DND-41 (cell line): ENCODE measurements at regions not wholly inside any gene's neighbourhood (a gene's known extent, or its start where the extent isn't known, plus 50 kb on each side); places are given as distances from the start of the nearest gene placed in this dataset.
"Not testable (repeated sequence)": the region's sequence is repeated elsewhere in the genome, so short reads cannot be mapped to it uniquely, and the experiment has no call there.

Experiments used
- ATAC-seq: fragments of 200-7000 bp; cut with Tn5 transposase; 3 replicates; pipeline ENCODE4 v1.9.1; 2021; ENCODE audit warnings: low read depth; ENCODE audit not compliant: insufficient read depth
- DNase-seq: peaks from one replicate; pipeline ENCODE4 v3.0.0-alpha.2; 2020
- H2AFZ ChIP-seq: 2 replicates; pipeline ENCODE4 v1.6.0; 2012; ENCODE audit warnings: low read depth, low read length
- H3K27ac ChIP-seq: 2 replicates; pipeline ENCODE4 v1.5.1; 2012; ENCODE audit warnings: low read length, inconsistent platforms
- H3K27me3 ChIP-seq: fragments of 200-600 bp; sonication (generic); 2 replicates; pipeline ENCODE4 v1.6.0; 2012; ENCODE audit warnings: low read length, mild to moderate bottlenecking, inconsistent platforms; ENCODE audit not compliant: insufficient read depth, poor library complexity
- H3K36me3 ChIP-seq: 2 replicates; pipeline ENCODE4 v1.5.1; 2012; ENCODE audit warnings: low read length, inconsistent platforms; ENCODE audit not compliant: insufficient read depth
- H3K4me1 ChIP-seq: 2 replicates; pipeline ENCODE4 v1.5.1; 2012; ENCODE audit warnings: mild to moderate bottlenecking, low read length; ENCODE audit not compliant: insufficient read depth
- H3K4me2 ChIP-seq: 2 replicates; pipeline ENCODE4 v1.6.0; 2012; ENCODE audit warnings: mild to moderate bottlenecking, moderate library complexity, low read length, inconsistent platforms; ENCODE audit not compliant: insufficient read depth
- H3K4me3 ChIP-seq, 2 experiments: fragments of 200-600 bp in 1 of 2; shearing (Covaris generic) in 1 of 2; 2 replicates each; pipeline ENCODE4 v1.5.1; 2012 to 2016; ENCODE audit warnings: inconsistent platforms in 2 of 2, low read length in 2 of 2, mild to moderate bottlenecking in 2 of 2, low read depth in 1 of 2, moderate library complexity in 1 of 2
- H3K79me2 ChIP-seq: 2 replicates; pipeline ENCODE4 v1.6.0; 2012; ENCODE audit warnings: low read length, inconsistent platforms; ENCODE audit not compliant: insufficient read depth
- H3K9ac ChIP-seq: 2 replicates; pipeline ENCODE4 v1.6.0; 2012; ENCODE audit warnings: low read depth, mild to moderate bottlenecking, inconsistent platforms, low read length, moderate library complexity
- H3K9me3 ChIP-seq: 2 replicates; pipeline ENCODE4 v1.5.1; 2012; ENCODE audit warnings: low read length, moderate library complexity, mild to moderate bottlenecking, inconsistent platforms; ENCODE audit not compliant: insufficient read depth, severe bottlenecking
- H4K20me1 ChIP-seq: 2 replicates; pipeline ENCODE4 v1.6.0; 2012; ENCODE audit warnings: low read length; ENCODE audit not compliant: insufficient read depth
- EZH2 ChIP-seq: IDR thresholded peaks from 3 replicates; pipeline ENCODE4 v1.6.1; 2012; ENCODE audit warnings: borderline replicate concordance, low read depth, mild to moderate bottlenecking, moderate library complexity, low read length, inconsistent platforms; ENCODE audit not compliant: severe bottlenecking
- TF ChIP-seq, protein P1 (sequence below): IDR thresholded peaks from 2 replicates; pipeline ENCODE4 v1.5.1; 2012; ENCODE audit warnings: borderline replicate concordance, low read length, moderate library complexity, mild to moderate bottlenecking; ENCODE audit not compliant: poor library complexity, severe bottlenecking; ENCODE audit errors: extremely low read depth

DNA sequence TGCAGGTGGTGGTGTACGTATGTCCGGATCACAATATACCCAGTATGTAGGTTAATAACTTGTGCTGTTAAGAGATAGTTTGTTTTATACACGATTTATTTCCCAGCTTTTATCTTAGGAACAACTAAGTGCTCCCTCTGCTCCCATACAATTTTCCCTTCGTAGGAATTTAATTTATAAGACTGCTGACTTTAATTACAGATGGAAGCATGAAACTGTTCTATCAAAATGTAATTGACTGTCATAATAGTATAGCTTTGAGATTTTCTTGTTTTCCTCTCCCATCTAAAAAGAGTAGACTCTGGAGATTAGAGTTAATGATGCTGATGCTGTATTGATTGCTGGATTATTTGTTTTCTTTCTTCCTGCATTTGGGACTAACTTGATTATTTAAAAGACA, 370.7 kb upstream of the SGO1 start:
- no peak for TF ChIP-seq EZH2
- TF ChIP-seq, protein P1, sequence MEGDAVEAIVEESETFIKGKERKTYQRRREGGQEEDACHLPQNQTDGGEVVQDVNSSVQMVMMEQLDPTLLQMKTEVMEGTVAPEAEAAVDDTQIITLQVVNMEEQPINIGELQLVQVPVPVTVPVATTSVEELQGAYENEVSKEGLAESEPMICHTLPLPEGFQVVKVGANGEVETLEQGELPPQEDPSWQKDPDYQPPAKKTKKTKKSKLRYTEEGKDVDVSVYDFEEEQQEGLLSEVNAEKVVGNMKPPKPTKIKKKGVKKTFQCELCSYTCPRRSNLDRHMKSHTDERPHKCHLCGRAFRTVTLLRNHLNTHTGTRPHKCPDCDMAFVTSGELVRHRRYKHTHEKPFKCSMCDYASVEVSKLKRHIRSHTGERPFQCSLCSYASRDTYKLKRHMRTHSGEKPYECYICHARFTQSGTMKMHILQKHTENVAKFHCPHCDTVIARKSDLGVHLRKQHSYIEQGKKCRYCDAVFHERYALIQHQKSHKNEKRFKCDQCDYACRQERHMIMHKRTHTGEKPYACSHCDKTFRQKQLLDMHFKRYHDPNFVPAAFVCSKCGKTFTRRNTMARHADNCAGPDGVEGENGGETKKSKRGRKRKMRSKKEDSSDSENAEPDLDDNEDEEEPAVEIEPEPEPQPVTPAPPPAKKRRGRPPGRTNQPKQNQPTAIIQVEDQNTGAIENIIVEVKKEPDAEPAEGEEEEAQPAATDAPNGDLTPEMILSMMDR = no peak
- H3K27me3 ChIP-seq = no peaks in the 10 kb centered on the region
- no peak overlapping the region for H3K27ac ChIP-seq
- H3K4me1 ChIP-seq = no peaks in the 10 kb centered on the region
- no peaks in the 10 kb centered on the region for H3K9me3 ChIP-seq
- H2AFZ ChIP-seq = no peak overlapping the region
- no peaks in the 10 kb centered on the region for H4K20me1 ChIP-seq
- H3K36me3 ChIP-seq = no peaks in the 10 kb centered on the region
- no peak for DNase-seq
- H3K9ac ChIP-seq = no peak overlapping the region
- no peak overlapping the region for H3K4me3 ChIP-seq
- ATAC-seq = no peak
- no peak overlapping the region for H3K4me2 ChIP-seq
- no peaks in the 10 kb centered on the region for H3K79me2 ChIP-seq

DNA sequence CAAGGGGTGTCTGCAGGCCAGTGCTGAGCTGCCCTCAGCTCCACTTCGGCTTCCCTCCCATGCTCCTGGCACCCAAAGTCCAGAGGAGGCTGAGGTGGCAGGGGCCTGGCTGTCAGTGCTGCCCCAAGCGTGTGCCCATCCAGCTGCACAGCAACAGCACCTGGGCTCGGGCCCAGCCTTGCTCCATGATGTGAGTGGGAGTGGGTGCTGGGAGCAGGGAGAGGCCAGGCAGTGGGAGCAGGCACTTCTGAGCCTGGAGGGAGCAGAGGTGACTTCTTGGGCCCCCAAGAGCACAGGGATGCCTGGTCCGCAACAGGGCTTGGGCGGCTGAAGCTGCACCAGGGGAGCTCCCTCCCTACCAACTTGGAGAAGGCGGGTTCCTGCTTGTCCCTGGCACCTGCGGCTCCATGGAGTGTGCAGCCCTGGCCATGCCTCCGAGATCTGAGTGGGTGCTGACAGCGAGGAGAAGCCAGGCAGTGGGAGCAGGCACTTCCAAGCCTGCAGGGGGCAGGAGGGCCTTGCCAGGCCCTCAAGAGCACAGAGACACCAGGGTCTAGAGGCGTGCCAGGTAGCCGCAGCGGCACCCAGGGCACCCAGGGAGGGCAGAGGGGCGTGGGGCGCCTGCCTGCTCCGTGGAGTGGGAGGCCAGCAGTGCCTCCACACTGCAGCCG, 366.7 kb upstream of the SGO1 start:
- no peak overlapping the region for H3K27ac ChIP-seq
- DNase-seq = no peak
- H4K20me1 ChIP-seq = no peaks in the 10 kb centered on the region
- H3K9me3 ChIP-seq = no peaks in the 10 kb centered on the region
- no peaks in the 10 kb centered on the region for H3K79me2 ChIP-seq
- H3K4me2 ChIP-seq = no peak overlapping the region
- no peak overlapping the region for H2AFZ ChIP-seq
- no peaks in the 10 kb centered on the region for H3K27me3 ChIP-seq
- no peak overlapping the region for H3K9ac ChIP-seq
- no peaks in the 10 kb centered on the region for H3K36me3 ChIP-seq
- TF ChIP-seq, protein P1 = no peak
- no peak for TF ChIP-seq EZH2
- no peak for ATAC-seq
- no peaks in the 10 kb centered on the region for H3K4me1 ChIP-seq
- H3K4me3 ChIP-seq = no peak overlapping the region

DNA sequence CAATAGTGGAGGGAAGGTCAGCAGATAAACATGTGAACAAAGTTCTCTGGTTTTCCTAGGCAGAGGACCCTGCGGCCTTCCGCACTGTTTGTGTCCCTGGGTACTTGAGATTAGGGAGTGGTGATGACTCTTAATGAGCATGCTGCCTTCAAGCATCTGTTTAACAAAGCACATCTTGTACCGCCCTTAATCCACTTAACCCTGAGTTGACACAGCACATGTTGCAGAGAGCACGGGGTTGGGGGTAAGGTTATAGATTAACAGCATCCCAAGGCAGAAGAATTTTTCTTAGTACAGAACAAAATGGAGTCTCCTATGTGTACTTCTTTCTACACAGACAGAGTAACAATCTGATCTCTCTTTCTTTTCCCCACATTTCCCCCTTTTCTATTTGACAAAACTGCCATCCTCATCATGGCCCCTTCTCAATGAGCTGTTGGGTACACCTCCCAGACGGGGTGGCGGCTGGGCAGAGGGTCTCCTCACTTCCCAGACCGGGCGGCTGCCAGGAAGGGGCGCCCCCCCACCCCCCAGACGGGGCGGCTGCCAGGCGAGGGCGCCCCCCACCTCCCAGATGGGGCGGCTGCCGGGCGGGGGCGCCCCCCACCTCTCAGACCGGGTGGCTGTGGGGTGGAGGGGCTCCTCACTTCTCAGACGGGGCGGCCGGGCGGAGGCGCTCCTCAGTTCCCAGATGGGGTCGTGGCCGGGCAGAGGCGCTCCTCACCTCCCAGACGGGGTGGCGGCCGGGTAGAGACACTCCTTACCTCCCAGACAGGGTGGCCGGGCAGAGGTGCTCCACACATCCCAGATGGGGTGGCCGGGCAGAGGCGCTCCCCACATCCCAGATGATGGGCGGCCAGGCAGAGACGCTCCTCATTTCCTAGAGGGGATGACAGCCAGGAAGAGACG, 361.6 kb upstream of the SGO1 start:
- H3K4me2 ChIP-seq, H4K20me1 ChIP-seq, H3K27ac ChIP-seq, H3K4me3 ChIP-seq, DNase-seq, H3K9ac ChIP-seq, H3K36me3 ChIP-seq, H3K79me2 ChIP-seq, ATAC-seq, H2AFZ ChIP-seq, H3K4me1 ChIP-seq, H3K27me3 ChIP-seq, H3K9me3 ChIP-seq: not testable (repeated sequence)

DNA sequence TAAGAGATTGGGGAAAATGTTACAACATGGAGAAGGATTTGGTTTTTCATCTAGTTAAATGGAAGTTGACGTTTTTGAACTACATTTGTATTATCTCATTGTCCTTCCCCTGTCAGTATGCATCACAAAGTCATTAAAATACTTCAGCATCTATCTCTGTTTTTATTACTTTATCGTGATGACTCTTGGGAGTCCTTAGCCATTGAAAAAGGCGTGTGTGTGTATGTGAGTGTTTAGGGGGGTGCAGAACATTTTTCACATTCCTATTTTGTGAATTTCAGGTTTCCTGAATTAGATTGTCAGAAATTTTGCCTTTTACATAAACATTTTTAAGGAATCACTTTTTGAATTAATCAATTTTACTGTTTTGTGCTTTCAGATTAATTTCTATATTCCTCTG, 360.6 kb upstream of the SGO1 start:
- TF ChIP-seq, protein P1 = no peak
- Histone ChIP-seq H3K36me3 (no peaks in the 10 kb centered on the region), H3K9me3 (no peaks in the 10 kb centered on the region), H4K20me1 (no peaks in the 10 kb centered on the region), H2AFZ (no peak overlapping the region), H3K9ac (no peak overlapping the region), H3K79me2 (no peaks in the 10 kb centered on the region), H3K4me3 (no peak overlapping the region), H3K27me3 (no peaks in the 10 kb centered on the region), H3K4me1 (no peaks in the 10 kb centered on the region), H3K27ac (no peak overlapping the region), H3K4me2 (no peak overlapping the region)
- DNase-seq (no peak), ATAC-seq (no peak)
